GM12892 (cell line): ENCODE measurements at regions not wholly inside any gene's neighbourhood (a gene's known extent, or its start where the extent isn't known, plus 50 kb on each side); places are given as distances from the start of the nearest gene placed in this dataset.

Experiments used
- POLR2A ChIP-seq: IDR thresholded peaks from 2 replicates; pipeline ENCODE4 v1.6.1; 2011; ENCODE audit warnings: low read depth, low read length, control low read depth
- POLR2AphosphoS5 ChIP-seq: IDR thresholded peaks from 2 replicates; pipeline ENCODE4 v1.6.1; 2011; ENCODE audit warnings: low read depth, low read length, control low read depth

- TF ChIP-seq POLR2AphosphoS5 (no peak), POLR2A (no peak)
Measured at GRCh38 chr5:127228540-127229184, 61.9 kb upstream of the MEGF10 start.
